H1 (cell line): ENCODE measurements at regions not wholly inside any gene's neighbourhood (a gene's known extent, or its start where the extent isn't known, plus 50 kb on each side); places are given as distances from the start of the nearest gene placed in this dataset.

Source experiments
- CTCF ChIA-PET: fragments of 300-600 bp; sonication (Branson Sonifier 250); formaldehyde crosslinking; loops from one replicate; lab custom pipeline; 2021; ENCODE audit not compliant: partially characterized antibody; lab: Charles Lee
- POLR2A ChIA-PET: fragments of 300-600 bp; sonication (Branson Sonifier 250); formaldehyde crosslinking; loops from one replicate; lab custom pipeline; 2021; ENCODE audit warnings: inconsistent platforms; ENCODE audit not compliant: partially characterized antibody; lab: Charles Lee
- DNase-seq, 2 experiments: peaks; one replicate each; pipeline versions ENCODE4 v3.0.0 to v3.0.0-alpha.2; 2010 to 2022; ENCODE audit warnings: low spot score in 2 of 2, low read depth in 1 of 2, mixed read lengths in 1 of 2
- FAIRE-seq: peaks from 2 replicates; lab custom pipeline; 2011; peaks lifted over from hg19 to GRCh38; lab: Jason Lieb, UNC
- H2AFZ ChIP-seq: 2 replicates; pipeline ENCODE4 v1.8.1; 2012; ENCODE audit warnings: low read length, inconsistent platforms
- H2AK5ac ChIP-seq: 2 replicates; pipeline ENCODE4 v1.6.1; 2013; ENCODE audit warnings: low read depth, low read length
- H2BK120ac ChIP-seq: replicated peaks from 2 replicates; pipeline ENCODE3; 2013; ENCODE audit warnings: low read depth, low read length, inconsistent platforms
- H2BK12ac ChIP-seq: 2 replicates; pipeline ENCODE4 v1.6.1; 2013; ENCODE audit warnings: low read depth, low read length
- H2BK15ac ChIP-seq: 2 replicates; pipeline ENCODE4 v1.6.1; 2013; ENCODE audit warnings: low read length
- H2BK20ac ChIP-seq: 2 replicates; pipeline ENCODE4 v1.6.1; 2013; ENCODE audit warnings: low read length
- H2BK5ac ChIP-seq: 2 replicates; pipeline ENCODE4 v1.6.1; 2013; ENCODE audit warnings: low read depth, low read length
- H3K14ac ChIP-seq: 2 replicates; pipeline ENCODE4 v1.6.1; 2013; ENCODE audit warnings: inconsistent platforms; ENCODE audit not compliant: insufficient read length
- H3K18ac ChIP-seq: 2 replicates; pipeline ENCODE4 v1.6.1; 2013; ENCODE audit warnings: low read length; ENCODE audit errors: extremely low read depth
- H3K23ac ChIP-seq: 2 replicates; pipeline ENCODE4 v1.6.1; 2013; ENCODE audit warnings: inconsistent platforms; ENCODE audit not compliant: insufficient read length
- H3K23me2 ChIP-seq: 2 replicates; pipeline ENCODE4 v1.6.1; 2013; ENCODE audit warnings: low read depth, low read length
- H3K27ac ChIP-seq: 2 replicates; pipeline ENCODE4 v1.6.1; 2011; ENCODE audit warnings: low read depth, low read length, inconsistent platforms
- H3K27me3 ChIP-seq, 4 experiments: replicated peaks in 1 of 4; 1 replicate in 1 of 4; 2 replicates in 3 of 4; pipeline versions ENCODE4 v1.6.1 to v1.8.1; 2011 to 2013; ENCODE audit warnings: low read length in 3 of 4, mild to moderate bottlenecking in 3 of 4, inconsistent platforms in 2 of 4, mixed read lengths in 2 of 4, moderate library complexity in 1 of 4; ENCODE audit not compliant: control insufficient read depth in 3 of 4, insufficient read depth in 3 of 4; ENCODE audit errors: extremely low read depth in 1 of 4
- H3K36me3 ChIP-seq, 4 experiments: 2 replicates each; pipeline versions ENCODE4 v1.6.1 to v1.8.1; 2011 to 2013; ENCODE audit warnings: mild to moderate bottlenecking in 4 of 4, low read length in 3 of 4, moderate library complexity in 2 of 4, control low read depth in 1 of 4, inconsistent platforms in 1 of 4; ENCODE audit not compliant: insufficient read depth in 4 of 4, control insufficient read depth in 2 of 4
- H3K4ac ChIP-seq: replicated peaks from 2 replicates; pipeline ENCODE3; 2013; ENCODE audit warnings: low read length, low read depth, mixed read lengths, inconsistent platforms; ENCODE audit not compliant: insufficient read length
- H3K4me1 ChIP-seq, 4 experiments: replicated peaks in 1 of 4; 1 replicate in 1 of 4; 2 replicates in 3 of 4; pipeline versions ENCODE4 v1.6.1 to v1.8.1; 2011 to 2013; ENCODE audit warnings: low read length in 3 of 4, inconsistent platforms in 2 of 4, mixed read lengths in 1 of 4; ENCODE audit not compliant: insufficient read depth in 4 of 4, control insufficient read depth in 3 of 4
- H3K4me2 ChIP-seq, 2 experiments: 2 replicates each; pipeline versions ENCODE4 v1.6.1 to v1.8.1; 2011 to 2013; ENCODE audit warnings: low read depth in 2 of 2, low read length in 2 of 2, control low read depth in 1 of 2, inconsistent platforms in 1 of 2, mild to moderate bottlenecking in 1 of 2; ENCODE audit not compliant: insufficient read depth in 1 of 2
- H3K4me3 ChIP-seq, 4 experiments: fragments of 200-600, 300-600 bp in 1 of 4; sonication (generic), shearing (Covaris generic), sonication (Bioruptor Twin) in 1 of 4; 2 replicates each; pipeline versions ENCODE4 v1.5.1 to v1.8.1; 2011 to 2016; ENCODE audit warnings: low read length in 4 of 4, low read depth in 3 of 4, control low read depth in 2 of 4, inconsistent platforms in 2 of 4, mild to moderate bottlenecking in 2 of 4, mixed read lengths in 1 of 4, moderate library complexity in 1 of 4; ENCODE audit not compliant: insufficient read depth in 2 of 4; ENCODE audit errors: extremely low read depth in 1 of 4
- H3K56ac ChIP-seq: replicated peaks from 2 replicates; pipeline ENCODE3; 2013; ENCODE audit warnings: low read depth, mild to moderate bottlenecking, mixed read lengths, low read length, inconsistent platforms; ENCODE audit not compliant: insufficient read length
- H3K79me1 ChIP-seq: 2 replicates; pipeline ENCODE4 v1.6.1; 2013; ENCODE audit warnings: low read depth, low read length, control low read depth
- H3K79me2 ChIP-seq, 2 experiments: 2 replicates each; pipeline versions ENCODE4 v1.6.1 to v1.8.1; 2012 to 2013; ENCODE audit warnings: low read length in 2 of 2, mild to moderate bottlenecking in 2 of 2, inconsistent platforms in 1 of 2; ENCODE audit not compliant: insufficient read depth in 2 of 2, control insufficient read depth in 1 of 2
- H3K9ac ChIP-seq, 4 experiments: replicated peaks in 1 of 4; 1 replicate in 1 of 4; 2 replicates in 3 of 4; pipeline versions ENCODE4 v1.6.1 to v1.8.1; 2011 to 2013; ENCODE audit warnings: low read depth in 3 of 4, low read length in 3 of 4, control low read depth in 2 of 4, mild to moderate bottlenecking in 2 of 4, moderate library complexity in 2 of 4, inconsistent platforms in 1 of 4; ENCODE audit errors: extremely low read depth in 1 of 4
- H3K9me3 ChIP-seq, 2 experiments: 2 replicates each; pipeline versions ENCODE4 v1.6.1 to v1.8.1; 2012 to 2013; ENCODE audit warnings: mild to moderate bottlenecking in 2 of 2, moderate library complexity in 2 of 2, control low read depth in 1 of 2, inconsistent platforms in 1 of 2, low read depth in 1 of 2, low read length in 1 of 2, mixed read lengths in 1 of 2; ENCODE audit not compliant: insufficient read depth in 2 of 2
- H4K20me1 ChIP-seq, 2 experiments: replicated peaks in 1 of 2; 2 replicates each; pipeline versions ENCODE3 to v1.8.1; 2011 to 2013; ENCODE audit warnings: inconsistent platforms in 2 of 2, low read length in 2 of 2, mild to moderate bottlenecking in 1 of 2; ENCODE audit not compliant: insufficient read depth in 2 of 2, control insufficient read depth in 1 of 2
- H4K5ac ChIP-seq: 2 replicates; pipeline ENCODE4 v1.6.1; 2013; ENCODE audit warnings: low read length, low read depth, mixed read lengths, inconsistent platforms; ENCODE audit not compliant: insufficient read length
- H4K8ac ChIP-seq: 2 replicates; pipeline ENCODE4 v1.8.0; 2013; ENCODE audit warnings: mild to moderate bottlenecking, moderate library complexity, low read length, inconsistent platforms; ENCODE audit not compliant: insufficient read depth; ENCODE audit errors: extremely low read depth
- H4K91ac ChIP-seq: replicated peaks from 2 replicates; pipeline ENCODE3; 2013; ENCODE audit warnings: low read length, mixed read lengths, inconsistent platforms; ENCODE audit not compliant: insufficient read length
- CEBPB ChIP-seq: IDR thresholded peaks from 2 replicates; pipeline ENCODE4 v1.6.1; 2012; ENCODE audit warnings: low read depth, low read length
- CHD2 ChIP-seq: IDR thresholded peaks from 2 replicates; pipeline ENCODE4 v1.6.1; 2012; ENCODE audit warnings: low read length, improper control_type of control experiment
- GTF2F1 ChIP-seq: IDR thresholded peaks from 2 replicates; pipeline ENCODE4 v1.6.1; 2012; ENCODE audit warnings: low read depth, low read length, improper control_type of control experiment, borderline replicate concordance
- HDAC6 ChIP-seq: IDR thresholded peaks from one replicate; pipeline ENCODE4 v1.7.1; 2012; ENCODE audit warnings: low read depth, mild to moderate bottlenecking, inconsistent platforms, low read length, moderate library complexity
- JUND ChIP-seq: IDR thresholded peaks from 2 replicates; pipeline ENCODE4 v1.6.1; 2011; ENCODE audit warnings: mild to moderate bottlenecking, improper control_type of control experiment, low read length
- RFX5 ChIP-seq: IDR thresholded peaks from 2 replicates; pipeline ENCODE4 v1.6.1; 2011; ENCODE audit warnings: low read depth, low read length, improper control_type of control experiment, borderline replicate concordance
- TAF1 ChIP-seq: IDR thresholded peaks from 2 replicates; pipeline ENCODE4 v1.6.1; 2011; ENCODE audit warnings: mild to moderate bottlenecking, low read depth, low read length
- TBP ChIP-seq: IDR thresholded peaks from 2 replicates; pipeline ENCODE4 v1.6.1; 2011; ENCODE audit warnings: low read depth, low read length, improper control_type of control experiment
- WGBS, 2 experiments: shearing (Covaris generic) in 1 of 2; methylation state at CpG; one replicate each; pipeline versions ENCODE4 v1.1.6 to v1.1.7; 2013 to 2015; ENCODE audit warnings: low lambda C conversion rate in 2 of 2, mixed read lengths in 2 of 2, inconsistent platforms in 1 of 2, low coverage in 1 of 2, missing lambda C conversion rate in 1 of 2; ENCODE audit not compliant: insufficient replicate concordance in 2 of 2, insufficient coverage in 1 of 2, insufficient read length in 1 of 2; ENCODE audit errors: extremely low coverage in 1 of 2, missing lambda C conversion rate in 1 of 2; 5-methylcytosine and 5-hydroxymethylcytosine counted together
- TF ChIP-seq, protein P1 (sequence below): IDR thresholded peaks from 2 replicates; pipeline ENCODE4 v1.6.1; 2012; ENCODE audit warnings: inconsistent platforms
- TF ChIP-seq, protein P2 (sequence below): IDR thresholded peaks from 2 replicates; pipeline ENCODE4 v1.6.1; 2012; ENCODE audit warnings: low read length, inconsistent platforms

- ChIA-PET POLR2A (interaction anchor here (1.0 kb wide), 1 partner anchor 167 kb away, joined by 3 read pairs; no protein-coding TSS in a partner anchor), CTCF (interaction anchor here (1.2 kb wide), 1 partner anchor 17 kb away, joined by 3 read pairs; no protein-coding TSS in a partner anchor)
- Histone ChIP-seq H3K9me3 (no peaks in the 10 kb centered on the region), H4K8ac (0 out of 2 replicates have a peak overlapping the region, but pooled peaks have one; percentile 41), H2BK15ac (no peak overlapping the region), H2AFZ (peak overlapping the region; percentile 1; the same call in 1 of the 2 replicates), H2BK5ac (no peak overlapping the region), H3K79me2 (no peaks in the 10 kb centered on the region), H3K36me3 (no peaks in the 10 kb centered on the region), H2AK5ac (no peak overlapping the region), H3K14ac (no peak overlapping the region), H2BK120ac (no peak overlapping the region), H3K79me1 (no peaks in the 10 kb centered on the region), H4K91ac (peak overlapping the region; percentile 34), H4K5ac (no peak overlapping the region), H3K18ac (no peak overlapping the region), H3K23me2 (no peaks in the 10 kb centered on the region; the same call in 1 of the 2 replicates), H3K27ac (no peak overlapping the region), H3K4me1 (no peaks in the 10 kb centered on the region; a peak in 1 of 7 replicates), H3K4me3 (no peak overlapping the region), H4K20me1 (no peaks in the 10 kb centered on the region), H3K27me3 (no peaks in the 10 kb centered on the region), H3K4me2 (no peak overlapping the region), H3K23ac (no peak overlapping the region), H3K56ac (no peak overlapping the region), H2BK20ac (no peak overlapping the region), H2BK12ac (no peak overlapping the region), H3K9ac (no peak overlapping the region), H3K4ac (no peak overlapping the region)
- no peak for DNase-seq
- FAIRE-seq, result no peak
- 67% methylated on average over 7 of the region's 7 CpGs; no CpG with 5 or more reads in 1 of the 2 experiments for WGBS, 2 experiments
- TF ChIP-seq GTF2F1, result no peak
- no peak for TF ChIP-seq TBP
- TF ChIP-seq, protein P1, sequence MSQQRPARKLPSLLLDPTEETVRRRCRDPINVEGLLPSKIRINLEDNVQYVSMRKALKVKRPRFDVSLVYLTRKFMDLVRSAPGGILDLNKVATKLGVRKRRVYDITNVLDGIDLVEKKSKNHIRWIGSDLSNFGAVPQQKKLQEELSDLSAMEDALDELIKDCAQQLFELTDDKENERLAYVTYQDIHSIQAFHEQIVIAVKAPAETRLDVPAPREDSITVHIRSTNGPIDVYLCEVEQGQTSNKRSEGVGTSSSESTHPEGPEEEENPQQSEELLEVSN, result no peak
- TF ChIP-seq CHD2, result no peak
- no peak for TF ChIP-seq TAF1
- TF ChIP-seq RFX5, result no peak
- TF ChIP-seq, protein P2, sequence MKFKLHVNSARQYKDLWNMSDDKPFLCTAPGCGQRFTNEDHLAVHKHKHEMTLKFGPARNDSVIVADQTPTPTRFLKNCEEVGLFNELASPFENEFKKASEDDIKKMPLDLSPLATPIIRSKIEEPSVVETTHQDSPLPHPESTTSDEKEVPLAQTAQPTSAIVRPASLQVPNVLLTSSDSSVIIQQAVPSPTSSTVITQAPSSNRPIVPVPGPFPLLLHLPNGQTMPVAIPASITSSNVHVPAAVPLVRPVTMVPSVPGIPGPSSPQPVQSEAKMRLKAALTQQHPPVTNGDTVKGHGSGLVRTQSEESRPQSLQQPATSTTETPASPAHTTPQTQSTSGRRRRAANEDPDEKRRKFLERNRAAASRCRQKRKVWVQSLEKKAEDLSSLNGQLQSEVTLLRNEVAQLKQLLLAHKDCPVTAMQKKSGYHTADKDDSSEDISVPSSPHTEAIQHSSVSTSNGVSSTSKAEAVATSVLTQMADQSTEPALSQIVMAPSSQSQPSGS, result no peak
- no peak for TF ChIP-seq CEBPB
- no peak for TF ChIP-seq HDAC6
- TF ChIP-seq JUND, result no peak
These were observed 54.0 kb upstream of the AKIRIN2 start for GRCh38 chr6:87755708-87756671.
